Liver (tissue), 8 donors: ENCODE measurements at regions not wholly inside any gene's neighbourhood (a gene's known extent, or its start where the extent isn't known, plus 50 kb on each side); places are given as distances from the start of the nearest gene placed in this dataset.

Experiments
- DNase-seq: peaks from one replicate; pipeline ENCODE4 v3.0.0-alpha.2; 2017; ENCODE audit warnings: low spot score
- H3K27ac ChIP-seq, 2 donors: one replicate each; pipeline ENCODE4 v1.7.0; 2013; ENCODE audit warnings: inconsistent platforms in 2 of 2, low read length in 2 of 2, control low read depth in 1 of 2, low read depth in 1 of 2, mild to moderate bottlenecking in 1 of 2
- H3K27me3 ChIP-seq, 4 donors: one replicate each; pipeline versions ENCODE4 v1.6.1 to v1.7.0; 2013; ENCODE audit warnings: low read length in 3 of 4, inconsistent platforms in 1 of 4, mild to moderate bottlenecking in 1 of 4, moderate library complexity in 1 of 4; ENCODE audit not compliant: control insufficient read depth in 4 of 4, insufficient read depth in 4 of 4
- H3K36me3 ChIP-seq, 4 donors: one replicate each; pipeline versions ENCODE4 v1.6.1 to v1.7.0; 2013; ENCODE audit warnings: low read length in 3 of 4, mild to moderate bottlenecking in 3 of 4, low read depth in 1 of 4, moderate library complexity in 1 of 4; ENCODE audit not compliant: control insufficient read depth in 4 of 4, insufficient read depth in 3 of 4
- H3K4me1 ChIP-seq, 4 donors: one replicate each; pipeline versions ENCODE4 v1.6.1 to v1.7.0; 2013; ENCODE audit warnings: low read length in 3 of 4, mild to moderate bottlenecking in 3 of 4, moderate library complexity in 1 of 4; ENCODE audit not compliant: control insufficient read depth in 4 of 4, insufficient read depth in 4 of 4
- H3K4me3 ChIP-seq, 3 donors: one replicate each; pipeline versions ENCODE4 v1.6.1 to v1.7.0; 2013; ENCODE audit warnings: low read length in 3 of 3, control low read depth in 1 of 3, low read depth in 1 of 3, mild to moderate bottlenecking in 1 of 3
- H3K9ac ChIP-seq, 2 donors: one replicate each; pipeline ENCODE4 v1.7.0; 2013; ENCODE audit warnings: low read length in 2 of 2, mild to moderate bottlenecking in 2 of 2, moderate library complexity in 2 of 2, control low read depth in 1 of 2, low read depth in 1 of 2
- H3K9me3 ChIP-seq, 4 donors: one replicate each; pipeline versions ENCODE4 v1.6.1 to v1.7.0; 2013; ENCODE audit warnings: low read length in 3 of 4; ENCODE audit not compliant: control insufficient read depth in 4 of 4
- ATF3 ChIP-seq: IDR thresholded peaks from 2 replicates; pipeline ENCODE4 v1.6.1; 2016; ENCODE audit warnings: antibody characterized with exemption
- EGR1 ChIP-seq, 2 donors: IDR thresholded peaks; 2 replicates each; pipeline ENCODE4 v1.6.1; 2016 to 2018; ENCODE audit warnings: antibody characterized with exemption in 2 of 2, low read depth in 2 of 2
- FOXA1 ChIP-seq: IDR thresholded peaks from 2 replicates; pipeline ENCODE4 v1.6.1; 2016; ENCODE audit warnings: antibody characterized with exemption
- FOXA2 ChIP-seq: IDR thresholded peaks from 2 replicates; pipeline ENCODE4 v1.6.1; 2016; ENCODE audit warnings: antibody characterized with exemption
- GABPA ChIP-seq, 2 donors: IDR thresholded peaks in 1 of 2; conservative IDR thresholded peaks in 1 of 2; 2 replicates each; pipeline ENCODE4 v1.6.1; 2016; ENCODE audit warnings: antibody characterized with exemption in 2 of 2, mild to moderate bottlenecking in 1 of 2, moderate library complexity in 1 of 2
- HNF4A ChIP-seq, 2 donors: conservative IDR thresholded peaks; 2 replicates each; pipeline ENCODE4 v1.6.1; 2016; ENCODE audit warnings: antibody characterized with exemption in 2 of 2, mild to moderate bottlenecking in 2 of 2
- HNF4G ChIP-seq: IDR thresholded peaks from 2 replicates; pipeline ENCODE4 v1.6.1; 2016; ENCODE audit warnings: antibody characterized with exemption
- JUND ChIP-seq, 2 donors: IDR thresholded peaks; 2 replicates each; pipeline ENCODE4 v1.6.1; 2016; ENCODE audit warnings: antibody characterized with exemption in 2 of 2
- MAX ChIP-seq: IDR thresholded peaks from 2 replicates; pipeline ENCODE4 v1.6.1; 2016; ENCODE audit warnings: antibody characterized with exemption
- NR2F2 ChIP-seq: IDR thresholded peaks from 2 replicates; pipeline ENCODE4 v1.6.1; 2016; ENCODE audit warnings: antibody characterized with exemption
- RAD21 ChIP-seq, 2 donors: IDR thresholded peaks; 2 replicates each; pipeline ENCODE4 v1.6.1; 2016; ENCODE audit warnings: antibody characterized with exemption in 2 of 2, mild to moderate bottlenecking in 2 of 2
- RXRA ChIP-seq, 2 donors: IDR thresholded peaks; 2 replicates each; pipeline ENCODE4 v1.6.1; 2017 to 2018; ENCODE audit warnings: antibody characterized with exemption in 2 of 2, mild to moderate bottlenecking in 1 of 2
- SP1 ChIP-seq: IDR thresholded peaks from 2 replicates; pipeline ENCODE4 v1.6.1; 2018; ENCODE audit warnings: antibody characterized with exemption, mild to moderate bottlenecking
- TAF1 ChIP-seq: conservative IDR thresholded peaks from 2 replicates; pipeline ENCODE4 v1.6.1; 2016; ENCODE audit warnings: antibody characterized with exemption, mild to moderate bottlenecking
- YY1 ChIP-seq: IDR thresholded peaks from 2 replicates; pipeline ENCODE4 v1.6.1; 2016; ENCODE audit warnings: antibody characterized with exemption, mild to moderate bottlenecking
- ZBTB33 ChIP-seq: IDR thresholded peaks from 2 replicates; pipeline ENCODE4 v1.6.1; 2016; ENCODE audit warnings: antibody characterized with exemption
- WGBS: extraction: QIAGEN DNeasy Blood & Tissue Kit; methylation state at CpG from one replicate; pipeline ENCODE4 v1.1.7; 2013; 5-methylcytosine and 5-hydroxymethylcytosine counted together
- TF ChIP-seq, protein P1 (sequence below): fragments of 150-350 bp; IDR thresholded peaks from 2 replicates; pipeline ENCODE4 v1.5.1; 2017; ENCODE audit warnings: improper control_type of control experiment, low read depth, low read length; ENCODE audit not compliant: missing input control
- TF ChIP-seq, protein P2 (sequence below): IDR thresholded peaks from 2 replicates; pipeline ENCODE4 v1.6.1; 2016; ENCODE audit warnings: antibody characterized with exemption, mild to moderate bottlenecking
- donor health status: healthy.
- donor health status: healthy.
- donor health status: healthy.
- donor health status: healthy.
- donor health status: healthy.

DNA sequence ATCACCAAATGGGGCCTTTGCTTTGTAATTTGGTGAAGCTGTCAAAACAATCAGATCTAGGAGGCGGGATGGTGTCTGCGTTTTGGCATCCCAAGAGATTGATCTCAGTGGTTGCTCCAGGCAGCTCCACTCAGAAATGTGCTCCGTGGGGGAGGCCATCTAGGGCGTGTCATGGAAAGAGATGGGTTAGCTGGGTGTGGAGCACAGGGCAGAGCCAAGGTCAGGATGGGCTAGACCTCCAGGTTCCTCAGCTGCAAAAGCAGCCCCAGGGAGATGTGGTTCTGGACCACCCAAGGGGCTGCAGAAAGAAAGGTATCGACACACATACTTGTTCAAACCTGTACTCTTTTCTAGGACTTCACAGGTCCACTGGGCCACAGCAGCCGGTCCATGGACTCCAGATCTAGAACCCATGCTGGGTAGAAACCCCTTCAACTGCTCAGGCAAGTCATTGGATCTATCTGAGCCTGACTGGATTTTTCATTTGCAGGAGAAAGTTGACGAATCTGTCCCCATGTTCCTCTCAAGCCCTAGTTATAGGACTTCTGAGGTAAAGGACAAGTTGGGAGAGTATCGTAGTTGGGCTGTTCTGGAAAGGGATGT lies 270.2 kb upstream of the RPL38 start:
- WGBS = 87% methylated on average over 8 of the region's 8 CpGs
- DNase-seq = no peak
- Histone ChIP-seq H3K4me1 (peaks cover 0 to 7% (median 4%) of the 10 kb centered on the region in 4 donors), H3K9ac (no peak overlapping the region), H3K4me3 (no peak overlapping the region), H3K27me3 (peaks cover 0 to 3% (median 0%) of the 10 kb centered on the region in 4 donors), H3K36me3 (no peaks in the 10 kb centered on the region), H3K9me3 (no peaks in the 10 kb centered on the region), H3K27ac (no peak overlapping the region)
- TF ChIP-seq MAX (no peak), FOXA2 (no peak), GABPA (IDR thresholded peaks at IDR 0.05 in 1 of 2, conservative IDR thresholded peaks at IDR 0.05 in 1 of 2) (no peak), HNF4A (conservative IDR thresholded peaks at IDR 0.05) (no peak), HNF4G (no peak), NR2F2 (no peak), ATF3 (no peak), RXRA (IDR thresholded peaks at IDR 0.05) (no peak), FOXA1 (no peak), JUND (IDR thresholded peaks at IDR 0.05) (no peak), SP1 (no peak), YY1 (no peak), RAD21 (IDR thresholded peaks at IDR 0.05) (no peak), TAF1 (no peak), ZBTB33 (no peak), EGR1 (IDR thresholded peaks at IDR 0.05; ENCODE audit: low read depth in 2 of 2) (no peak)
- TF ChIP-seq, protein P1, sequence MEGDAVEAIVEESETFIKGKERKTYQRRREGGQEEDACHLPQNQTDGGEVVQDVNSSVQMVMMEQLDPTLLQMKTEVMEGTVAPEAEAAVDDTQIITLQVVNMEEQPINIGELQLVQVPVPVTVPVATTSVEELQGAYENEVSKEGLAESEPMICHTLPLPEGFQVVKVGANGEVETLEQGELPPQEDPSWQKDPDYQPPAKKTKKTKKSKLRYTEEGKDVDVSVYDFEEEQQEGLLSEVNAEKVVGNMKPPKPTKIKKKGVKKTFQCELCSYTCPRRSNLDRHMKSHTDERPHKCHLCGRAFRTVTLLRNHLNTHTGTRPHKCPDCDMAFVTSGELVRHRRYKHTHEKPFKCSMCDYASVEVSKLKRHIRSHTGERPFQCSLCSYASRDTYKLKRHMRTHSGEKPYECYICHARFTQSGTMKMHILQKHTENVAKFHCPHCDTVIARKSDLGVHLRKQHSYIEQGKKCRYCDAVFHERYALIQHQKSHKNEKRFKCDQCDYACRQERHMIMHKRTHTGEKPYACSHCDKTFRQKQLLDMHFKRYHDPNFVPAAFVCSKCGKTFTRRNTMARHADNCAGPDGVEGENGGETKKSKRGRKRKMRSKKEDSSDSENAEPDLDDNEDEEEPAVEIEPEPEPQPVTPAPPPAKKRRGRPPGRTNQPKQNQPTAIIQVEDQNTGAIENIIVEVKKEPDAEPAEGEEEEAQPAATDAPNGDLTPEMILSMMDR = no peak
- TF ChIP-seq, protein P2, sequence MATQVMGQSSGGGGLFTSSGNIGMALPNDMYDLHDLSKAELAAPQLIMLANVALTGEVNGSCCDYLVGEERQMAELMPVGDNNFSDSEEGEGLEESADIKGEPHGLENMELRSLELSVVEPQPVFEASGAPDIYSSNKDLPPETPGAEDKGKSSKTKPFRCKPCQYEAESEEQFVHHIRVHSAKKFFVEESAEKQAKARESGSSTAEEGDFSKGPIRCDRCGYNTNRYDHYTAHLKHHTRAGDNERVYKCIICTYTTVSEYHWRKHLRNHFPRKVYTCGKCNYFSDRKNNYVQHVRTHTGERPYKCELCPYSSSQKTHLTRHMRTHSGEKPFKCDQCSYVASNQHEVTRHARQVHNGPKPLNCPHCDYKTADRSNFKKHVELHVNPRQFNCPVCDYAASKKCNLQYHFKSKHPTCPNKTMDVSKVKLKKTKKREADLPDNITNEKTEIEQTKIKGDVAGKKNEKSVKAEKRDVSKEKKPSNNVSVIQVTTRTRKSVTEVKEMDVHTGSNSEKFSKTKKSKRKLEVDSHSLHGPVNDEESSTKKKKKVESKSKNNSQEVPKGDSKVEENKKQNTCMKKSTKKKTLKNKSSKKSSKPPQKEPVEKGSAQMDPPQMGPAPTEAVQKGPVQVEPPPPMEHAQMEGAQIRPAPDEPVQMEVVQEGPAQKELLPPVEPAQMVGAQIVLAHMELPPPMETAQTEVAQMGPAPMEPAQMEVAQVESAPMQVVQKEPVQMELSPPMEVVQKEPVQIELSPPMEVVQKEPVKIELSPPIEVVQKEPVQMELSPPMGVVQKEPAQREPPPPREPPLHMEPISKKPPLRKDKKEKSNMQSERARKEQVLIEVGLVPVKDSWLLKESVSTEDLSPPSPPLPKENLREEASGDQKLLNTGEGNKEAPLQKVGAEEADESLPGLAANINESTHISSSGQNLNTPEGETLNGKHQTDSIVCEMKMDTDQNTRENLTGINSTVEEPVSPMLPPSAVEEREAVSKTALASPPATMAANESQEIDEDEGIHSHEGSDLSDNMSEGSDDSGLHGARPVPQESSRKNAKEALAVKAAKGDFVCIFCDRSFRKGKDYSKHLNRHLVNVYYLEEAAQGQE = no peak
